IMR-90 (cell line): ENCODE measurements at regions not wholly inside any gene's neighbourhood (a gene's known extent, or its start where the extent isn't known, plus 50 kb on each side); places are given as distances from the start of the nearest gene placed in this dataset.

Source experiments
- ATAC-seq: fragments of 200-7000 bp; cut with Tn5 transposase; 2 replicates; pipeline ENCODE4 v1.9.1; 2020; ENCODE audit warnings: low read depth, mild to moderate bottlenecking, moderate library complexity
- BruUV-seq: library from RNA; stranded (reverse); fragments of 400-500 nt; replicated peaks from 2 replicates; lab custom pipeline; 2021; lab: Mats Ljungman, UMichigan
- CTCF ChIA-PET: fragments of 300-600 bp; formaldehyde crosslinking; extraction: SDS; loops from one replicate; lab custom pipeline; 2021; ENCODE audit warnings: antibody characterized with exemption; lab: Yijun Ruan, JAX
- POLR2A ChIA-PET: fragments of 300-600 bp; sonication (Branson Sonifier 250); formaldehyde crosslinking; loops from one replicate; lab custom pipeline; 2022; ENCODE audit warnings: antibody characterized with exemption; ENCODE audit not compliant: unreplicated experiment; lab: Charles Lee
- DNase-seq: peaks from one replicate; pipeline ENCODE4 v3.0.0; 2013
- H2AFZ ChIP-seq: replicated peaks from 2 replicates; pipeline ENCODE3; 2013; ENCODE audit warnings: low read length, mild to moderate bottlenecking; ENCODE audit not compliant: poor library complexity
- H2AK5ac ChIP-seq: 2 replicates; pipeline ENCODE4 v1.6.1; 2013; ENCODE audit warnings: low read depth, low read length, inconsistent platforms
- H2AK9ac ChIP-seq: replicated peaks from 2 replicates; pipeline ENCODE3; 2013; ENCODE audit warnings: mild to moderate bottlenecking, low read depth, low read length, moderate library complexity; ENCODE audit not compliant: poor library complexity
- H2BK120ac ChIP-seq: 2 replicates; pipeline ENCODE4 v1.6.1; 2013; ENCODE audit warnings: low read depth, low read length, inconsistent platforms
- H2BK15ac ChIP-seq: 3 replicates; pipeline ENCODE4 v1.6.1; 2013; ENCODE audit warnings: low read depth, low read length, inconsistent platforms
- H2BK20ac ChIP-seq: 2 replicates; pipeline ENCODE4 v1.6.1; 2013; ENCODE audit warnings: low read depth, mild to moderate bottlenecking, inconsistent platforms, low read length, moderate library complexity
- H2BK5ac ChIP-seq: 2 replicates; pipeline ENCODE4 v1.6.1; 2013; ENCODE audit warnings: mild to moderate bottlenecking, low read depth, low read length, inconsistent platforms; ENCODE audit not compliant: poor library complexity, severe bottlenecking
- H3K14ac ChIP-seq: replicated peaks from 2 replicates; pipeline ENCODE4 v1.6.1; 2013; ENCODE audit warnings: low read depth, low read length, inconsistent platforms
- H3K18ac ChIP-seq: 2 replicates; pipeline ENCODE4 v1.6.1; 2013; ENCODE audit warnings: low read depth, low read length, control low read depth
- H3K23ac ChIP-seq: 2 replicates; pipeline ENCODE4 v1.6.1; 2013; ENCODE audit warnings: low read depth, low read length, inconsistent platforms
- H3K27ac ChIP-seq: 2 replicates; pipeline ENCODE4 v1.5.1; 2013; ENCODE audit warnings: mild to moderate bottlenecking, control low read depth, low read length; ENCODE audit not compliant: insufficient read depth
- H3K27me3 ChIP-seq: 2 replicates; pipeline ENCODE4 v1.6.1; 2013; ENCODE audit warnings: low read length; ENCODE audit not compliant: control insufficient read depth, insufficient read depth
- H3K36me3 ChIP-seq: 2 replicates; pipeline ENCODE4 v1.6.1; 2013; ENCODE audit warnings: low read length, mixed read lengths; ENCODE audit not compliant: control insufficient read depth, insufficient read depth
- H3K4ac ChIP-seq: 2 replicates; pipeline ENCODE4 v1.6.1; 2013; ENCODE audit warnings: low read depth, low read length, inconsistent platforms
- H3K4me1 ChIP-seq: 2 replicates; pipeline ENCODE4 v1.6.1; 2013; ENCODE audit warnings: low read length, mixed read lengths; ENCODE audit not compliant: control insufficient read depth, insufficient read depth
- H3K4me2 ChIP-seq: 2 replicates; pipeline ENCODE4 v1.6.1; 2013; ENCODE audit warnings: low read depth, mild to moderate bottlenecking, control low read depth, low read length, moderate library complexity
- H3K4me3 ChIP-seq: 2 replicates; pipeline ENCODE4 v1.5.1; 2013; ENCODE audit warnings: low read depth, mild to moderate bottlenecking, control low read depth, low read length, moderate library complexity; ENCODE audit not compliant: insufficient read depth
- H3K56ac ChIP-seq: 2 replicates; pipeline ENCODE4 v1.6.1; 2013; ENCODE audit warnings: low read length, inconsistent platforms; ENCODE audit not compliant: insufficient read depth; ENCODE audit errors: extremely low read depth
- H3K79me1 ChIP-seq, 2 experiments: 2 replicates each; pipeline ENCODE4 v1.6.1; 2013; ENCODE audit warnings: low read length in 2 of 2, inconsistent platforms in 1 of 2, low read depth in 1 of 2
- H3K9ac ChIP-seq: 2 replicates; pipeline ENCODE4 v1.6.1; 2013; ENCODE audit warnings: low read depth, low read length, control low read depth
- H3K9me1 ChIP-seq: 2 replicates; pipeline ENCODE4 v1.6.1; 2013; ENCODE audit warnings: low read length, inconsistent platforms; ENCODE audit not compliant: insufficient read depth
- H3K9me3 ChIP-seq: 2 replicates; pipeline ENCODE4 v1.6.1; 2013; ENCODE audit warnings: low read length; ENCODE audit not compliant: control insufficient read depth, insufficient read depth
- H4K20me1 ChIP-seq: 2 replicates; pipeline ENCODE4 v1.6.1; 2013; ENCODE audit warnings: low read length, inconsistent platforms; ENCODE audit not compliant: insufficient read depth
- H4K5ac ChIP-seq: 2 replicates; pipeline ENCODE4 v1.6.1; 2013; ENCODE audit warnings: mild to moderate bottlenecking, low read depth, low read length, control low read depth
- H4K8ac ChIP-seq, 2 experiments: 2 replicates each; pipeline ENCODE4 v1.6.1; 2013; ENCODE audit warnings: low read depth in 2 of 2, low read length in 2 of 2, control low read depth in 1 of 2, inconsistent platforms in 1 of 2
- H4K91ac ChIP-seq: 2 replicates; pipeline ENCODE4 v1.6.1; 2013; ENCODE audit warnings: low read depth, low read length, inconsistent platforms; ENCODE audit not compliant: insufficient read depth
- BHLHE40 ChIP-seq: fragments of 150-350 bp; IDR thresholded peaks from 2 replicates; pipeline ENCODE4 v1.6.1; 2016; ENCODE audit warnings: mild to moderate bottlenecking, low read depth, low read length
- CEBPB ChIP-seq: IDR thresholded peaks from 2 replicates; pipeline ENCODE4 v1.6.1; 2012; ENCODE audit warnings: low read depth, low read length, improper control_type of control experiment
- CHD1 ChIP-seq: IDR thresholded peaks from 2 replicates; pipeline ENCODE4 v1.6.1; 2012; ENCODE audit warnings: low read depth, low read length, improper control_type of control experiment
- FOS ChIP-seq: fragments of 150-350 bp; IDR thresholded peaks from 2 replicates; pipeline ENCODE4 v1.6.1; 2016; ENCODE audit warnings: low read depth, low read length
- MAFK ChIP-seq: IDR thresholded peaks from 2 replicates; pipeline ENCODE4 v1.6.1; 2012; ENCODE audit warnings: low read depth, low read length, improper control_type of control experiment
- MAZ ChIP-seq: IDR thresholded peaks from 2 replicates; pipeline ENCODE4 v1.6.1; 2012; ENCODE audit warnings: low read depth, mild to moderate bottlenecking, low read length, improper control_type of control experiment, moderate library complexity, borderline replicate concordance
- MXI1 ChIP-seq: IDR thresholded peaks from 2 replicates; pipeline ENCODE4 v1.6.1; 2012; ENCODE audit warnings: low read depth, mild to moderate bottlenecking, low read length, moderate library complexity, borderline replicate concordance
- NFE2L2 ChIP-seq: fragments of 150-350 bp; IDR thresholded peaks from 2 replicates; pipeline ENCODE4 v1.6.1; 2016; ENCODE audit warnings: low read depth, mild to moderate bottlenecking, low read length
- POLR2A ChIP-seq: IDR thresholded peaks from 2 replicates; pipeline ENCODE4 v1.6.1; 2012; ENCODE audit warnings: mild to moderate bottlenecking, low read depth, low read length
- RAD21 ChIP-seq: IDR thresholded peaks from 2 replicates; pipeline ENCODE4 v1.6.1; 2012; ENCODE audit warnings: low read length, improper control_type of control experiment
- RCOR1 ChIP-seq: IDR thresholded peaks from 2 replicates; pipeline ENCODE4 v1.6.1; 2012; ENCODE audit warnings: mild to moderate bottlenecking, low read length, improper control_type of control experiment; ENCODE audit not compliant: insufficient replicate concordance
- RFX5 ChIP-seq: IDR thresholded peaks from 2 replicates; pipeline ENCODE4 v1.8.0; 2012; ENCODE audit warnings: low read depth, mild to moderate bottlenecking, low read length, moderate library complexity
- SMC3 ChIP-seq: fragments of 150-350 bp; IDR thresholded peaks from 2 replicates; pipeline ENCODE4 v1.6.1; 2016; ENCODE audit warnings: low read depth, mild to moderate bottlenecking, antibody characterized with exemption, low read length, moderate library complexity
- WGBS, 2 experiments: methylation state at CpG; one replicate each; pipeline versions ENCODE4 v1.1.5 to v1.1.7; 2013; ENCODE audit warnings: missing lambda C conversion rate in 2 of 2; ENCODE audit not compliant: insufficient read length in 1 of 2; ENCODE audit errors: extremely low coverage in 2 of 2; 5-methylcytosine and 5-hydroxymethylcytosine counted together
- dilution Hi-C: fragments of 300-500 bp; cut with HindIII; formaldehyde crosslinking; loops from one replicate; pipeline ENCODE4 v1.14.3; 2018; ENCODE audit warnings: low sequenced_read_pairs; ENCODE audit not compliant: unreplicated experiment
- in situ Hi-C: fragments of 300-500 bp; cut with MboI; formaldehyde crosslinking; loops from 3 replicates; pipeline ENCODE4 v1.14.3; 2019; ENCODE audit warnings: low sequenced_read_pairs, inconsistent platforms, mixed read lengths
- intact Hi-C: fragments of 100-400 bp; cut with micrococcal nuclease; formaldehyde crosslinking; loops from 2 replicates; pipeline ENCODE4 v1.10.0; 2022
- TF ChIP-seq, protein P1 (sequence below): conservative IDR thresholded peaks from 2 replicates; pipeline ENCODE4 v1.5.1; 2012; ENCODE audit warnings: mild to moderate bottlenecking, low read depth, low read length, improper control_type of control experiment
- TF ChIP-seq, protein P2 (sequence below): fragments of 150-350 bp; IDR thresholded peaks from 2 replicates; pipeline ENCODE4 v1.6.1; 2016; ENCODE audit warnings: low read depth, mild to moderate bottlenecking, low read length, moderate library complexity, borderline replicate concordance
- TF ChIP-seq, protein P3 (sequence below): fragments of 150-350 bp; IDR thresholded peaks from 2 replicates; pipeline ENCODE4 v1.6.1; 2017; ENCODE audit warnings: mild to moderate bottlenecking, antibody characterized with exemption, low read length, low read depth

DNA sequence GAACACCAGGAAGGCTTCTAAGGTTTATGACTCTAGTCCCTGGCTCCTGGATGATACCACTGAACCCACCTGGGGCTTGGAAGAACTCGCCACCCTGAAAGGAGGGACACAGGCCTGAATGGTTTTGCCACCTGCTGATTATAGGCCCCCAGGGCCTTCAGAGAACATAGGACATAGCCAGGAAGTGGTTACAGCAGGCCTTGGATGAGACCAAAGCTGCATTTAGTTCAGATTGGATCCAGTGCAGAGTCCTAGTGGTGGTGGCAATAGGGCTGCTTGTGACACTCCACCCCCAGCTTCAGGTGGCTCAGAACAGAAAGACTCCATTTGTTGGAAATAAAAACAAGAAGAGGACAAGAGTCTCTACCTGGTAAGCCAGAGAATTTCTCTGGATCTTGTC lies 101.6 kb upstream of the PLPPR5 start:
- no peak overlapping the region for H3K23ac ChIP-seq
- no peaks in the 10 kb centered on the region for H3K9me1 ChIP-seq
- no peaks in the 10 kb centered on the region for H3K9me3 ChIP-seq
- no peak overlapping the region for H3K9ac ChIP-seq
- DNase-seq: no peak
- no peak overlapping the region for H3K18ac ChIP-seq
- no peak overlapping the region for H3K27ac ChIP-seq
- no peak overlapping the region for H3K4me3 ChIP-seq
- 71% methylated on average over 1 of the region's 1 CpG; no CpG with 5 or more reads in 1 of the 2 experiments for WGBS, 2 experiments
- H2BK15ac ChIP-seq: no peak overlapping the region
- ChIA-PET CTCF (no interaction called here), POLR2A (no interaction called here)
- H3K27me3 ChIP-seq: no peaks in the 10 kb centered on the region
- H2AFZ ChIP-seq: no peak overlapping the region
- H4K91ac ChIP-seq: no peak overlapping the region
- H3K4ac ChIP-seq: no peak overlapping the region
- H3K4me2 ChIP-seq: no peak overlapping the region
- no peak for ATAC-seq
- H2AK9ac ChIP-seq: no peak overlapping the region
- no peak overlapping the region for H4K8ac ChIP-seq
- no peak overlapping the region for H2BK120ac ChIP-seq
- H3K4me1 ChIP-seq: no peaks in the 10 kb centered on the region
- in situ Hi-C loops: no loop called here
- TF ChIP-seq RCOR1 (no peak), MAZ (no peak), MXI1 (no peak), CHD1 (no peak), SMC3 (no peak), POLR2A (no peak), BHLHE40 (no peak), CEBPB (no peak), FOS (no peak), NFE2L2 (no peak), RFX5 (no peak), MAFK (no peak), RAD21 (no peak)
- TF ChIP-seq, protein P1, sequence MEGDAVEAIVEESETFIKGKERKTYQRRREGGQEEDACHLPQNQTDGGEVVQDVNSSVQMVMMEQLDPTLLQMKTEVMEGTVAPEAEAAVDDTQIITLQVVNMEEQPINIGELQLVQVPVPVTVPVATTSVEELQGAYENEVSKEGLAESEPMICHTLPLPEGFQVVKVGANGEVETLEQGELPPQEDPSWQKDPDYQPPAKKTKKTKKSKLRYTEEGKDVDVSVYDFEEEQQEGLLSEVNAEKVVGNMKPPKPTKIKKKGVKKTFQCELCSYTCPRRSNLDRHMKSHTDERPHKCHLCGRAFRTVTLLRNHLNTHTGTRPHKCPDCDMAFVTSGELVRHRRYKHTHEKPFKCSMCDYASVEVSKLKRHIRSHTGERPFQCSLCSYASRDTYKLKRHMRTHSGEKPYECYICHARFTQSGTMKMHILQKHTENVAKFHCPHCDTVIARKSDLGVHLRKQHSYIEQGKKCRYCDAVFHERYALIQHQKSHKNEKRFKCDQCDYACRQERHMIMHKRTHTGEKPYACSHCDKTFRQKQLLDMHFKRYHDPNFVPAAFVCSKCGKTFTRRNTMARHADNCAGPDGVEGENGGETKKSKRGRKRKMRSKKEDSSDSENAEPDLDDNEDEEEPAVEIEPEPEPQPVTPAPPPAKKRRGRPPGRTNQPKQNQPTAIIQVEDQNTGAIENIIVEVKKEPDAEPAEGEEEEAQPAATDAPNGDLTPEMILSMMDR: no peak
- TF ChIP-seq, protein P2, sequence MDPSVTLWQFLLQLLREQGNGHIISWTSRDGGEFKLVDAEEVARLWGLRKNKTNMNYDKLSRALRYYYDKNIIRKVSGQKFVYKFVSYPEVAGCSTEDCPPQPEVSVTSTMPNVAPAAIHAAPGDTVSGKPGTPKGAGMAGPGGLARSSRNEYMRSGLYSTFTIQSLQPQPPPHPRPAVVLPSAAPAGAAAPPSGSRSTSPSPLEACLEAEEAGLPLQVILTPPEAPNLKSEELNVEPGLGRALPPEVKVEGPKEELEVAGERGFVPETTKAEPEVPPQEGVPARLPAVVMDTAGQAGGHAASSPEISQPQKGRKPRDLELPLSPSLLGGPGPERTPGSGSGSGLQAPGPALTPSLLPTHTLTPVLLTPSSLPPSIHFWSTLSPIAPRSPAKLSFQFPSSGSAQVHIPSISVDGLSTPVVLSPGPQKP: no peak
- TF ChIP-seq, protein P3, sequence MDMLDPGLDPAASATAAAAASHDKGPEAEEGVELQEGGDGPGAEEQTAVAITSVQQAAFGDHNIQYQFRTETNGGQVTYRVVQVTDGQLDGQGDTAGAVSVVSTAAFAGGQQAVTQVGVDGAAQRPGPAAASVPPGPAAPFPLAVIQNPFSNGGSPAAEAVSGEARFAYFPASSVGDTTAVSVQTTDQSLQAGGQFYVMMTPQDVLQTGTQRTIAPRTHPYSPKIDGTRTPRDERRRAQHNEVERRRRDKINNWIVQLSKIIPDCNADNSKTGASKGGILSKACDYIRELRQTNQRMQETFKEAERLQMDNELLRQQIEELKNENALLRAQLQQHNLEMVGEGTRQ: no peak
- H3K14ac ChIP-seq: no peak overlapping the region
- H4K5ac ChIP-seq: no peak overlapping the region
- no peaks in the 10 kb centered on the region for H3K36me3 ChIP-seq
- dilution Hi-C loops: no loop called here
- H2BK5ac ChIP-seq: no peak overlapping the region
- H4K20me1 ChIP-seq: no peaks in the 10 kb centered on the region
- intact Hi-C loops: no loop called here
- H2AK5ac ChIP-seq: no peak overlapping the region
- no peaks in the 10 kb centered on the region for H3K79me1 ChIP-seq
- H2BK20ac ChIP-seq: no peak overlapping the region
- no TSS peak for BruUV-seq
- no peak overlapping the region for H3K56ac ChIP-seq
